DND-41 (cell line): ENCODE measurements at regions not wholly inside any gene's neighbourhood (a gene's known extent, or its start where the extent isn't known, plus 50 kb on each side); places are given as distances from the start of the nearest gene placed in this dataset.
"Not testable (repeated sequence)": the region's sequence is repeated elsewhere in the genome, so short reads cannot be mapped to it uniquely, and the experiment has no call there.

Experiments
- EZH2 ChIP-seq: IDR thresholded peaks from 3 replicates; pipeline ENCODE4 v1.6.1; 2012; ENCODE audit warnings: borderline replicate concordance, low read depth, mild to moderate bottlenecking, moderate library complexity, low read length, inconsistent platforms; ENCODE audit not compliant: severe bottlenecking
- TF ChIP-seq, protein P1 (sequence below): IDR thresholded peaks from 2 replicates; pipeline ENCODE4 v1.5.1; 2012; ENCODE audit warnings: borderline replicate concordance, low read length, moderate library complexity, mild to moderate bottlenecking; ENCODE audit not compliant: poor library complexity, severe bottlenecking; ENCODE audit errors: extremely low read depth

DNA sequence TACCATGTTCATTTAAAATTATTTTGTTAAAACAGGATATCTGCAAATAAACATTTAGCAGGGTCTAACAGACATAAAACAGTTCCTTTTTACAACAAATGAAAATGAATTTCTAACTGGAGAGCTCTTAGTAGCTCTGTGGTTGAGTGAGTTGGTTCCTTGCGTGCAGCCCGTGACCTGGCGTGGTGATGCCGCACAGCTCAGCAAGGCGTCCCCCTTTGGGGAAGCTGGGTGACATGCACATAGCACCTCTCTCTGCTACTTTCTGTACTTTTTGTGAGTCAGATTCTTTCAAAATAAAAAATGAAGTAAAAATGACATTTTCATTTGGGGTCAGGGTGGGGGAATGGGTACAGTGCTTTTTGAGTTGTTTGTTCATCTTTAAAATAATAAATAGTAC lies 73.3 kb upstream of the CRYM start:
- TF ChIP-seq, protein P1, sequence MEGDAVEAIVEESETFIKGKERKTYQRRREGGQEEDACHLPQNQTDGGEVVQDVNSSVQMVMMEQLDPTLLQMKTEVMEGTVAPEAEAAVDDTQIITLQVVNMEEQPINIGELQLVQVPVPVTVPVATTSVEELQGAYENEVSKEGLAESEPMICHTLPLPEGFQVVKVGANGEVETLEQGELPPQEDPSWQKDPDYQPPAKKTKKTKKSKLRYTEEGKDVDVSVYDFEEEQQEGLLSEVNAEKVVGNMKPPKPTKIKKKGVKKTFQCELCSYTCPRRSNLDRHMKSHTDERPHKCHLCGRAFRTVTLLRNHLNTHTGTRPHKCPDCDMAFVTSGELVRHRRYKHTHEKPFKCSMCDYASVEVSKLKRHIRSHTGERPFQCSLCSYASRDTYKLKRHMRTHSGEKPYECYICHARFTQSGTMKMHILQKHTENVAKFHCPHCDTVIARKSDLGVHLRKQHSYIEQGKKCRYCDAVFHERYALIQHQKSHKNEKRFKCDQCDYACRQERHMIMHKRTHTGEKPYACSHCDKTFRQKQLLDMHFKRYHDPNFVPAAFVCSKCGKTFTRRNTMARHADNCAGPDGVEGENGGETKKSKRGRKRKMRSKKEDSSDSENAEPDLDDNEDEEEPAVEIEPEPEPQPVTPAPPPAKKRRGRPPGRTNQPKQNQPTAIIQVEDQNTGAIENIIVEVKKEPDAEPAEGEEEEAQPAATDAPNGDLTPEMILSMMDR: not testable (repeated sequence)
- not testable (repeated sequence) for TF ChIP-seq EZH2
